Keratinocyte (primary cell): ENCODE measurements at regions not wholly inside any gene's neighbourhood (a gene's known extent, or its start where the extent isn't known, plus 50 kb on each side); places are given as distances from the start of the nearest gene placed in this dataset.
"Not testable (repeated sequence)": the region's sequence is repeated elsewhere in the genome, so short reads cannot be mapped to it uniquely, and the experiment has no call there.

Source experiments
- DNase-seq: peaks from one replicate; pipeline ENCODE4 v3.0.0-alpha.2; 2011; ENCODE audit warnings: low read depth, missing footprints, low spot score
- FAIRE-seq: peaks from 2 replicates; lab custom pipeline; 2011; peaks lifted over from hg19 to GRCh38; lab: Jason Lieb, UNC
- H2AFZ ChIP-seq: 2 replicates; pipeline ENCODE4 v1.6.0; 2012; ENCODE audit warnings: low read length, control low read depth, inconsistent platforms; ENCODE audit not compliant: control insufficient read depth
- H3K27ac ChIP-seq: 2 replicates; pipeline ENCODE4 v1.5.1; 2011; ENCODE audit warnings: low read length; ENCODE audit not compliant: control insufficient read depth, insufficient read depth
- H3K27me3 ChIP-seq: 3 replicates; pipeline ENCODE4 v1.6.0; 2011; ENCODE audit warnings: low read length; ENCODE audit not compliant: control insufficient read depth, insufficient read depth; ENCODE audit errors: extremely low read depth
- H3K36me3 ChIP-seq, 2 experiments: 2 replicates in 1 of 2; 3 replicates in 1 of 2; pipeline ENCODE4 v1.5.1; 2011; ENCODE audit warnings: low read length in 2 of 2, mild to moderate bottlenecking in 1 of 2; ENCODE audit not compliant: control insufficient read depth in 2 of 2, insufficient read depth in 2 of 2; ENCODE audit errors: extremely low read depth in 1 of 2
- H3K4me1 ChIP-seq: 3 replicates; pipeline ENCODE4 v1.5.1; 2011; ENCODE audit warnings: low read length; ENCODE audit not compliant: control insufficient read depth, insufficient read depth; ENCODE audit errors: extremely low read depth
- H3K4me2 ChIP-seq: 3 replicates; pipeline ENCODE4 v1.6.0; 2011; ENCODE audit warnings: low read depth, low read length; ENCODE audit not compliant: control insufficient read depth, insufficient read depth; ENCODE audit errors: extremely low read depth
- H3K4me3 ChIP-seq, 3 experiments: fragments of 200-600 bp in 1 of 3; sonication (generic) in 1 of 3; 2 replicates in 2 of 3; 3 replicates in 1 of 3; pipeline ENCODE4 v1.5.1; 2011 to 2016; ENCODE audit warnings: low read length in 3 of 3, mild to moderate bottlenecking in 3 of 3, control low read depth in 2 of 3, inconsistent platforms in 1 of 3, low read depth in 1 of 3, mixed read lengths in 1 of 3, mixed run types in 1 of 3, moderate library complexity in 1 of 3; ENCODE audit not compliant: control insufficient read depth in 2 of 3, insufficient read depth in 2 of 3; ENCODE audit errors: extremely low read depth in 1 of 3
- H3K79me2 ChIP-seq: 2 replicates; pipeline ENCODE4 v1.6.0; 2012; ENCODE audit warnings: low read length; ENCODE audit not compliant: control insufficient read depth, insufficient read depth
- H3K9ac ChIP-seq: 3 replicates; pipeline ENCODE4 v1.6.0; 2011; ENCODE audit warnings: low read length; ENCODE audit not compliant: control insufficient read depth, insufficient read depth; ENCODE audit errors: extremely low read depth
- H3K9me1 ChIP-seq: 3 replicates; pipeline ENCODE4 v1.6.0; 2011; ENCODE audit warnings: low read length; ENCODE audit not compliant: control insufficient read depth, insufficient read depth; ENCODE audit errors: extremely low read depth
- H3K9me3 ChIP-seq: 2 replicates; pipeline ENCODE4 v1.5.1; 2012; ENCODE audit warnings: low read depth, low read length; ENCODE audit not compliant: control insufficient read depth
- H4K20me1 ChIP-seq: 3 replicates; pipeline ENCODE4 v1.6.0; 2011; ENCODE audit warnings: low read length; ENCODE audit not compliant: control insufficient read depth, insufficient read depth; ENCODE audit errors: extremely low read depth
- EZH2 ChIP-seq: IDR thresholded peaks from one replicate; pipeline ENCODE4 v1.6.1; 2012; ENCODE audit warnings: inconsistent platforms, mild to moderate bottlenecking, low read length, moderate library complexity
- dilution Hi-C: fragments of 300-500 bp; cut with MboI; formaldehyde crosslinking; loops from one replicate; pipeline ENCODE4 v1.7.0; 2020; ENCODE audit warnings: low sequenced_read_pairs; ENCODE audit not compliant: extremely low pct_ligation_motif_present
- TF ChIP-seq, protein P1 (sequence below), 3 experiments: IDR thresholded peaks in 1 of 3; conservative IDR thresholded peaks in 1 of 3; optimal IDR thresholded peaks in 1 of 3; 2 replicates in 2 of 3; 3 replicates in 1 of 3; pipeline versions ENCODE3 to v1.5.1; 2011; ENCODE audit warnings: low read length in 3 of 3, mild to moderate bottlenecking in 3 of 3, moderate library complexity in 2 of 3, control low read depth in 1 of 3, inconsistent platforms in 1 of 3; ENCODE audit not compliant: insufficient read depth in 2 of 3; ENCODE audit errors: extremely low read depth in 1 of 3

DNA sequence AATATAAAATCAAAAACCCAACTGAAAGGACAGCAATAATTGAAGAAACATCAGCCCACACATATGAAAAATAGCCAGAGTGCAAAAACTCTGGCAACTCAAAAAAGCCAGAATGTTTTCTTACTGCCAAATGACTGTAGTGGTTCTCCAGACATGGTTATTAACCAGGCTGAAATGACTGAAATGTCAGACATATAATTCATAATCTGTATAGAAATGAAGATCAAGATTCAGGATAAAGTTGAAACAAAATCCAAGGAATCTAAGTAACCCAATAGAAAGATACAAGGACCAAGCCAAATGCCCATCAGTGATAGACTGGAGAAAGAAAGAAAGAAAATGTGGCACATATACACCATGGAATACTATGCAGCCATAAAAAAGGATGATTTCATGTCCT, 553.3 kb upstream of the KLHL4 start:
- no peak for TF ChIP-seq EZH2
- TF ChIP-seq, protein P1, sequence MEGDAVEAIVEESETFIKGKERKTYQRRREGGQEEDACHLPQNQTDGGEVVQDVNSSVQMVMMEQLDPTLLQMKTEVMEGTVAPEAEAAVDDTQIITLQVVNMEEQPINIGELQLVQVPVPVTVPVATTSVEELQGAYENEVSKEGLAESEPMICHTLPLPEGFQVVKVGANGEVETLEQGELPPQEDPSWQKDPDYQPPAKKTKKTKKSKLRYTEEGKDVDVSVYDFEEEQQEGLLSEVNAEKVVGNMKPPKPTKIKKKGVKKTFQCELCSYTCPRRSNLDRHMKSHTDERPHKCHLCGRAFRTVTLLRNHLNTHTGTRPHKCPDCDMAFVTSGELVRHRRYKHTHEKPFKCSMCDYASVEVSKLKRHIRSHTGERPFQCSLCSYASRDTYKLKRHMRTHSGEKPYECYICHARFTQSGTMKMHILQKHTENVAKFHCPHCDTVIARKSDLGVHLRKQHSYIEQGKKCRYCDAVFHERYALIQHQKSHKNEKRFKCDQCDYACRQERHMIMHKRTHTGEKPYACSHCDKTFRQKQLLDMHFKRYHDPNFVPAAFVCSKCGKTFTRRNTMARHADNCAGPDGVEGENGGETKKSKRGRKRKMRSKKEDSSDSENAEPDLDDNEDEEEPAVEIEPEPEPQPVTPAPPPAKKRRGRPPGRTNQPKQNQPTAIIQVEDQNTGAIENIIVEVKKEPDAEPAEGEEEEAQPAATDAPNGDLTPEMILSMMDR (optimal IDR thresholded peaks at IDR 0.05 in 1 of 3, IDR thresholded peaks at IDR 0.05 in 1 of 3, conservative IDR thresholded peaks at IDR 0.05 in 1 of 3; ENCODE audit: extremely low read depth in 1 of 3, insufficient read depth in 2 of 3, low read length in 3 of 3), result no peak
- Histone ChIP-seq H3K9me1 (no peaks in the 10 kb centered on the region), H3K4me1 (no peaks in the 10 kb centered on the region), H3K9me3 (no peaks in the 10 kb centered on the region), H3K36me3 (no peaks in the 10 kb centered on the region), H3K4me3 (no peak overlapping the region), H3K27me3 (no peaks in the 10 kb centered on the region), H4K20me1 (no peaks in the 10 kb centered on the region), H3K4me2 (no peak overlapping the region), H3K79me2 (no peaks in the 10 kb centered on the region), H2AFZ (no peak overlapping the region), H3K27ac (no peak overlapping the region), H3K9ac (no peak overlapping the region)
- dilution Hi-C loops, result no loop called here
- FAIRE-seq (no peak), DNase-seq (no peak)

DNA sequence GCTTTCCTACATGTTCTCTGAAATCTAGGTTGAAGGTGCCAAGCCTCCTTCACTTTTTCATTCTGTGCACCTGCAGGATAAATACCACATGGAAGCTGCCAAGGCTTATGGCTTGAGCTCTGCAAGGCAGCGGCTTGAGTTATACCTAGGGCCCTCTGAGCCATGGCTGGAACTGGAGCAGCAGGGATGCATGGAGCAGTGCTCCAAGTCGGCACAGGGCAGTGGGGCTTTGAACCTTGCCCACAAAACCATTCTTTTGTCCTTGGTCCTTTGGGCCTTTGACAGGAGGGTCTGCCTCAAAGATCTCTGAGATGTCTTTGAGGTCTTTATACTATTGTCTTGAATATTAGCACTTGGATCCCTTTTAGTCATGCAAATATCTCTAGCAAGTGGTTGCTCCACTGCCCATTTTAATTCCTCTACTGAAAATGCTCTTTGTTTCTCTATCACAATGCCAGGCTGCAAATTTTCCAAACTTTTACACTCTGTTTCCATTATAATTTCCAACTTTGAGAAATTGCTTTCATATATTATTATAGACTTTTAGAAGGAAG, 536.2 kb upstream of the KLHL4 start:
- no peak overlapping the region for H2AFZ ChIP-seq
- H3K4me2 ChIP-seq, result no peak overlapping the region
- dilution Hi-C loops, result no loop called here
- H3K4me1 ChIP-seq, result no peaks in the 10 kb centered on the region
- no peak overlapping the region for H3K27ac ChIP-seq
- no peaks in the 10 kb centered on the region for H3K27me3 ChIP-seq
- no peak for TF ChIP-seq EZH2
- TF ChIP-seq, protein P1 (optimal IDR thresholded peaks at IDR 0.05 in 1 of 3, IDR thresholded peaks at IDR 0.05 in 1 of 3, conservative IDR thresholded peaks at IDR 0.05 in 1 of 3; ENCODE audit: extremely low read depth in 1 of 3, insufficient read depth in 2 of 3, low read length in 3 of 3), result no peak
- DNase-seq, result no peak
- no peak overlapping the region for H3K9ac ChIP-seq
- no peak overlapping the region for H3K4me3 ChIP-seq
- H3K79me2 ChIP-seq, result no peaks in the 10 kb centered on the region
- H3K36me3 ChIP-seq, result no peaks in the 10 kb centered on the region
- no peak for FAIRE-seq
- no peaks in the 10 kb centered on the region for H4K20me1 ChIP-seq
- no peaks in the 10 kb centered on the region for H3K9me3 ChIP-seq
- H3K9me1 ChIP-seq, result no peaks in the 10 kb centered on the region

DNA sequence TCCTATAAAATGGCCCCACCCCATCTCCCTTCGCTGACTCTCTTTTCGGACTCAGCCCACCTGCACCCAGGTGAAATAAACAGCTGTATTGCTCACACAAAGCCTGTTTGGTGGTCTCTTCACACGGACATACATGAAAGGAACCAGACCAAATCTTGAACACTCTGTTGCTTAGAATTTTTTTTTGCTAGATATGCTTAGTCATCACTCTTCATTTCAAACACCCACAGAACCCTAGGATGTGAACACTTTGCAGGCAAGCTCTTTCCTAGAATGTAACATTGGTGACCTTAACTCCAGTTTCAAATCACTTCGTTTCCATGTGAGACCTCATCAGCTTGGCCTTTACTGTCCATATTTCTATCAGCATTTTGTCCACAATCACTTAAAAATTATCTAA, 530.3 kb upstream of the KLHL4 start:
- FAIRE-seq, H3K9ac ChIP-seq, H3K4me3 ChIP-seq: not testable (repeated sequence)

More for the DNA sequence above, 530.3 kb upstream of the KLHL4 start:
- H3K27ac ChIP-seq, H3K4me1 ChIP-seq, H3K79me2 ChIP-seq, DNase-seq, H3K9me3 ChIP-seq, dilution Hi-C loops, H4K20me1 ChIP-seq, H3K27me3 ChIP-seq, H3K9me1 ChIP-seq, H3K36me3 ChIP-seq, H2AFZ ChIP-seq, H3K4me2 ChIP-seq: not testable (repeated sequence)
